GM18870 (cell line): ENCODE measurements at regions not wholly inside any gene's neighbourhood (a gene's known extent, or its start where the extent isn't known, plus 50 kb on each side); places are given as distances from the start of the nearest gene placed in this dataset.
"Not testable (repeated sequence)": the region's sequence is repeated elsewhere in the genome, so short reads cannot be mapped to it uniquely, and the experiment has no call there.

Experiments
- ATAC-seq: cut with Tn5 transposase; IDR thresholded peaks from one replicate; pipeline ENCODE4 v1.9.1; 2021; ENCODE audit warnings: moderate library complexity; ENCODE audit not compliant: unreplicated experiment

DNA sequence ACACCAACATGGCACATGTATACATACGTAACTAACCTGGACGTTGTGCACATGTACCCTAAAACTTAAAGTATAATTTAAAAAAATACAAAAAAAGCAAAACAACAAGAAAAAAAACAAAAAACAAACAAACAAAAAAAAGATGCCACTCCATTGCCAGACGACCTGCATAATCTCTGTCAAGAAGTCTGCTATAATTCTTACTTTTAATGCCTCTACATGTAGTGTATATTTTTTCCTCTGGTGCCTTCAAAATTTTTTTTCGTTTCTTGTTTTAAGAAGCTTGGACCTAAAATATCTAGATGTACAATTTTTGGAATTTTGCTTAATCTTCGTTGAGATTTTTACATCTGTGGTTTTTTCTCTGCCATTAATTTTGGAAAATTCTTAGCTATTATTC lies 235.6 kb upstream of the ZNF521 start:
- no peak for ATAC-seq

DNA sequence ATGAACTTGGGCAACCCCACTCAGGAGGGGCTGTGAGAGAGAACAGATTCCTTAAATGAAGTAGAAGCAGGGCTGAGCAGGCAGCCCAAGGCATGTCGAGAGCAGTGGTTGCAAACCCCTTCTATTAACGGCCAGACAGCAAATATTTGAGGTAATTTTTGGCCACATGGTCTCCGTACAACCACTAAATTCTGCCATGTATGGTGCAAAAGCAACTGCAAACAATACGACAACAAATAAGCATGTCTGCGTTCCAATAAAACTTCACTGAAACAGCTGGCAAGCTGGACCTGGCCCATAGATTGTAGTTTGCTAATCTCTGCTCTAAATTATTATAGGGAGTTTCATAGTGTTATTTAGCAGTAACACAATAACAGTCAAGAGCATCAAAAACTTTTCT lies 217.0 kb upstream of the ZNF521 start:
- no peak for ATAC-seq

DNA sequence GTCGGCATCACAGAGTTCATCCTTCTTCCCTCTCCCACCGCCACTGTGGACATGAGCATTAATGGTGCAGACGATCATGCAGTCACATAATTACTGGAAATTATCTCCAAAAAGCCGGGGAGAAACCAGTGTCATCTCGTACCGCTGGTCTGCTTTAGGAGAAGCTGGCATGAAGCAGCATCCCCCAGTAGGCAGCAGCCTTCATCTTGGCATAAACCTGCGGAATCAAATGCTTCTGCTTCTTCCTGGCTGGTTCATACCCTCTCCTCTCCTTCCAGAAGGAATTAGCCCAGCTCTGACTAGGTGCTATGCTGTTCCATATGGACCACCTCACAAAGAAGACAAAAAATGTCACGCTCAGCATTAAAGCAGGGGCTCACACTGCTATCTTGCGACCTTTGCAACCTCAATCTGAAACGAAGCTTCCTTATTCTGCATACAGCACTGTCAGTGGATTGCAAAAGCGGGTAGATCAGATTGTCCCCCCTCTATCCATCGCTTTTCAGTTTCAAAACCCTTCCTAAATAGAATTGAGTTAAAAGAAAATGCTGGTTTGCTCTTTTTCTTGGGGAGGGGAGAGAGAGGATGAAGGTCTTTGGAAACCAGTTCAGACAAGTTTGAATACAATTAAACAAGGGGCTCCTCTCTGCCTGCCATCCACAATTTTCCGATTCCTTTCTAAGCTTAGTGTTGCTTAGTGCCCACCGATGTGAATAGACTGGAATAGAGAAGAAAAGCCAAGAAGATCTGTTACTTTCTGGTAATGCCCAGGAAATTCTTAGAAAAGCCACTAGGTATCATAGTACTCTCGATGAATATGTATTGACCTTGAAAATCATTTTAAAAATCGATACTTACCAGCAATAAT lies 212.1 kb upstream of the ZNF521 start:
- ATAC-seq, result no peak

DNA sequence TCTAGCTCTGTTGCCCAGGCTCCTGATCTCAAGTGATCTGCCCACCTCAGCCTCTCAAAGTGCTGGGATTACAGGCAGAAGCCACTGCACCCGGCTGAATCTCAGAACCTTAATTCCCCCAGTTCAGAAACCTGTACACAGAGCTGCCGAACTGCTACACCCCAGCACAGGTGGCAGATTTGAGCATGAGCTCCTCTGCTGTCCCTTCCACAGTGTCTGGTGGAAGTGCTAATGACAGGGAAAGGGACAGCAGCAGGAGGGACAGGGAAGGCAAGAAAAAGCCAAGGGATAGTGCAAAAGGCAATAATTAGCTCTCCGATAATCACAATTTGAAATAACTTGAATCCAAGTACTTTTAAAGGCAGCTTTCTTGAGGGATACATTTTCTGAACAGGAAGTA lies 211.4 kb upstream of the ZNF521 start:
- no peak for ATAC-seq

DNA sequence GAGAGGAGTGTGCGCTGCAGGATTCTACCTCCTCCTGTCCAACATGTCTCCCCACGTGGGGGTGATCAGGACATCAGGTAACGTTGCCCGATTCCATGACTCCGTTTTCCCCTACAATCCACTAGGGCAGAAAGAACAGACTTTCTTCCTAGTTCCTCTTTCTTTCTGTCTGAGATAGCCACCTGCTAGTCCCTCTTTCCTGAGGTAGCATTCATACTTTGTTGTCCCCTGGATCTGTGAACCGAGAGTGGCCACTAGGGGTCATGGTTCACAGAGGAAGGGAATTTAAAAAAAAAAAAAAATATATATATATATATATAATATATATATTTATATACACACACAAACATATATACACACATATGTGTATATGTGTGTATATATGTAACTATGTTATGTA lies 210.0 kb upstream of the ZNF521 start:
- no peak for ATAC-seq

DNA sequence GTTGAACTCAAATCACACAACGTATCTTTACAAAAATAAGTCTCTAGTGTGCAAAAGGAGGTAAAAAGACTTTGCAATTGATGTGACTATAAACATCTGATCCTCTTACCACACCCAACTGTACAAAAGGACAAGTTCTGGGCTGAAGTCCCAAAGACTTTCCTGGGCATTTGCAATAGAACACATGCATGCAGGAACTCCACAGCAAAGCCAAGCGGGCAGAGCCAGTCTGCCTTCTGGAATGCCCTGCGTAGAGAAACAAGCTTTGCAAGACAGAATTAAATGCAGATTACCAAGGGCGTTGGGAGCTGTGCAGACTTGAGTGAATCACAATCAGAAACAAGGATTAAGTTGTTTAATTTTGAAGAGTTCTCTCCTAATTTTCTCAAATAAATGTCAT lies 208.4 kb upstream of the ZNF521 start:
- ATAC-seq, result no peak

DNA sequence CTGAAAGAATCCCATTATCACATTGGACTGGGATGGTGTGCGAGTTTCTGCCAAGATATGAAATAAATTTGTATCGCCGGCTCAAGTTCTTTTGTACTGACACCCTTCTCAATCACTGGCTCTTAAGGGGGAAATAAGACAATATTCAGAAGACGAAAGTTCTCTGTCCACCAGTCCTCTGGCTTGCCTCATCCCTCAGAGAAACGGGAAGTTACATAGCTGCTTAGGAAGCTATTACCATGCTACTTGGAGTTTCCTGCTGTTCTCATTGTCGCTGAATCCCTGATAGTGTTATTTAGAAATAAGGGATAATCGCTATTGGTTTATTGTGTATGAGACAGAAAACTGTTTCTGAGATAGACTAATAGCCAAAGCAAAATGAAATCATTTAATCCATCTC lies 205.0 kb upstream of the ZNF521 start:
- no peak for ATAC-seq

DNA sequence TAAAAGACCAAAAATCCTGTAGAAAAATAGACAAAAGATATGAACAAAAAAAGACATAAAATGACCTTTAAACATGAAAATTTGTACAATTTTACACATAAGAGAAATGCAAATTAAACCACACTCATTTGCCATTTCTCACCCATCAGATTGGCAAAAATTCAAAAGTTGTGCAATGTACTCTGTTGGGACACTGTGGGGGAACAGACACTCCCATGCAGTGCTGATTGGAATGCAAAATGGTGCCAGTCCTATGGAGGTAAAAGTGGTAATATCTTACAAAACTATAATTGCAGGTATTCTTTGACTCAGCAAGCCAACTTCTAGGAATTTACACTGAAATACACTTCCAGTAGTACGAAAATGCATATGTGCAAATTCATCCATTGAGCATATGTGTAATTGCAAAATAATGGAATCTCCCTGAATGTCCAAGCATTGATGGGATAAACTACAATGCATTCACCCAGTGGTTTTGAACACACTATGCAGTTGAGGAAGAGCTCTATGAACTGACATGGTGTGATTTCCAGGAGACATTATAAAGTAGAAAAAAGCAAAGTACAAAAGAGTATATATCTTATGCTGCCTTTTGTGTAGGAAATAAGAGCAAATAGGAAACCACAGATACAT lies 201.8 kb upstream of the ZNF521 start:
- no peak for ATAC-seq

DNA sequence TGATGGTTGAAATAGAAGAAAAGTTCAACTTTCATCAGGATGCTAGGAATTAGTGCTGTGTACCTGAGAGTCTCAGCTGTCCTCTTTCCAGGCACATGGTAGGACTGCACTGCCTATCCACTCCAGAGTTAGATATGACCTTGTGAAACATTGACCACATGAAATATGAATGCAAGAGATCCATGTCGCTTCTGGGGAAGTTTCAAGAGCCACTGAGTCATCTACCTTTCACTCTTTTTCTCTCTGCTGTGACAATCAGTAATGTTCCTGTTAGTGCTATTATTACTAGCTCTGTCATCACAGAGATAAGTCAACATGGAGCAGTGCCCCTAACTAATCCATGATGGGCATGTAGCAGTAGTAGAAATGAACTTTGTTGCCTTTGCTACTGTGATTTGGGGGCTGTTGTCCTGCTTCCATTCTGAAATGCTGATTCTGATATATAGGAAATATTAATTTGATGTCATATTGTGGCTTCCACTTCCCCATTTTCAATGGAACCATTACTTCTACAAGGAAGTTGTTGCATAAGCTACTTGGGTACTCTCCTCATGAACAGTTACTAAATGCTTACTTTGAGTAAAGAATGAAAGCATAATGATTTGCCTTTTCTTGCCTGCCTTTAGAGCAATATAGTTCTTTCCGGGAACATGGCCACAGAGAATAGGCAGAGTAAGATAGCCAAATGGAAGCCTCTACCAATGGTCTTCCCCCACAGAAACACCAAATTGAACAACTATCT lies 192.8 kb upstream of the ZNF521 start:
- ATAC-seq, result no peak

DNA sequence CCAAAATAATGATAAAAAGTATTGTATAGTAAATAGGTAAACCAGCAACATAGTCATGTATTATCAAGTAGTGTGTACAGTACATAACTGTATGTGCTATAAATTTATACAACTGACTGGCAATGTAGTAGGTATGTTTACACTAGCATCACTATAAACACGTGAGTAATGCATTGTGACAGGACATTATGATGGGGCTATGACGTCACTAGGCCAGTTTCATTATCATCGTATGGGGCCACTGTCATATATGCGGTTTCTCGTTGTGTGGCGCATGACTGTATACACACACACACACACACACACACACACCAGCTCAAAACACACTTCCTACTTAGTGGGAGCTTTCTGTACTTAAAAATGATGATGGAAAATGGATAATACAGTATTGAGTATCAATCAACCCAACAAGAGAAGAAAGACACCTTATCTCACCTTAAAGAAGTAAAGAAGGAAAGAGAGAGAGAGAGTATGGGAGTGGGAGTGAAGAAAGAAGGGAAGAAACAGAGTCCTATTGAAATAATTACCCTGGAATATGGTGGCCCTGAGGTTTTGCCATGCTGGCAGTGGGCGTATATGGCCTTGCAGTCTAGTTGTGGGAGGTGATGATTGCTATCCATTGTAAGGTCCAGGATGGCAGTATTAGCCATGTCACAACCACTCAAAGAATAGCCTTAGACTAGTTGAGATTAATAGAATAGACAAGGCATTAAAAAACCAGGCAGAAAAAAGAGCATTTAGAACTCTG lies 186.4 kb upstream of the ZNF521 start:
- no peak for ATAC-seq

DNA sequence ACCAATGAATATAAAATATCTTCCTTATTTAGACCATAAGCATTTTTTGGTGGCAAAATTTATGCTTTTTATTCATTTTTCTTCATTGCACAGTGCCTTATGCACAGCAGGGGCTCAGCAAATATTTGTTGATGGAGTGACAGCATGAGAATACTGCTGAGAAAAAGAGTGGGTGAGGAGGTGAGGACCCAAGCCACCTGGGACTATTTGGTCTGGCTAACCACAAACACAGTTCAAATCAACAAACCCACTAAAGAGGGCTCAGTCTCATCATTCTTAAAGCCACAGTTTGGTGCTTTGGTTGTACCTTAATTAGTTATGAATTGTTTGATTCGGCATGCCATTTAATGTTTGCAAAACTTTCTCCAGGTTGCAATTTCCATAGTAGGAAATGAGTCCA lies 183.5 kb upstream of the ZNF521 start:
- no peak for ATAC-seq

DNA sequence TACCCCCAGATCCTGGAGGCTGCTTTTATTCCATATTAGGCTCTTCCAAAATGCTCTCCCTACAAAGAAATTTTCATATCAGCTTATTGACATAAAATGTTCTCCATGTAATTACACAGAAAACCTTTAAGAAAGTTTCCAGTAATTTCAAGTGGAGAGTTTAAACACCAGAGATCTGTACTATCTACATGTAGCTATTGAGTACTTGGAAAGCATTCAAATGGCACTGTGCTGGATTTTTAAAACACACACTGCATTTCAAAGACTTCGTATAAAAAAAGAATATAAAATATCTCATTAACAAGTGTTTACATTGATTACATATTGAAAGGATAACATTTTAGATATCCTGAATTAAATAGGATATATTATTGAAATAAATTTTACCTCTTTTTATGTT lies 182.4 kb upstream of the ZNF521 start:
- ATAC-seq, result no peak

DNA sequence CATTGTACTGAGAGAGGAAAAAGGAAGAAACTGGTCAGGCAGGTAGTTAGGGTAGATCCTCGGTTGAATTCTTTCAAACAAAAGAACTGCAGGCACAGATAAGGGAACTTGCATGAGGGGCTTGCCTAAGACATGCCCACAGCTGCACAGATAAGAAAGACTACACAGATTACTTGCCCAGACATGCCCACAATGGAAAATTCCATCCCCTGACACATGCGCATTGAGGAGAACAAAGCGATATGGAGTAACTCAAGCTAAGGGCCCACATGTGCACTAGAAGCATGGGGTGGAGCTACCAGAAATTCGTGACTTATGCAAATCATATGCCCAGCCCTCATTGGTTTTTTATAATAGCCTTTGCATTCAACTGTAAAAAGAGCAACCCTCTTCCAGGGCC lies 181.3 kb upstream of the ZNF521 start:
- ATAC-seq, result no peak

DNA sequence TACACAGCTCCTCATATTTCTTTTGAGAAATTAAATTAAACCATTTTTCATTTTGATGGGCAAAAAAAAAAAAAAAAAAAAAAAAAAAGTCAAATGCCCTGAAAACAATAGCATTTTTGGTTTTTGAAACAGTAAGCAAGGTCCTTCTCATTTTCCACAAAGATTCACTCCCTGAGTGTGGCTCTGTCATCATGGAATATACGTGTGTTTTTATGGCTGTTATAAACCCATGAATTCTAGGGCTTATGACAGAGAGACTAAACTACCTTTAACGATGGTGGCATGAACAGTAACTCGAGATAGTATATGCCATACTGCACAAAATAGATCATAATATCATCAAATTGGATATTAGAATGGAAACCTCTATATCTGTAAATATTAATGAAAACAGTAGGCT lies 179.2 kb upstream of the ZNF521 start:
- no peak for ATAC-seq

DNA sequence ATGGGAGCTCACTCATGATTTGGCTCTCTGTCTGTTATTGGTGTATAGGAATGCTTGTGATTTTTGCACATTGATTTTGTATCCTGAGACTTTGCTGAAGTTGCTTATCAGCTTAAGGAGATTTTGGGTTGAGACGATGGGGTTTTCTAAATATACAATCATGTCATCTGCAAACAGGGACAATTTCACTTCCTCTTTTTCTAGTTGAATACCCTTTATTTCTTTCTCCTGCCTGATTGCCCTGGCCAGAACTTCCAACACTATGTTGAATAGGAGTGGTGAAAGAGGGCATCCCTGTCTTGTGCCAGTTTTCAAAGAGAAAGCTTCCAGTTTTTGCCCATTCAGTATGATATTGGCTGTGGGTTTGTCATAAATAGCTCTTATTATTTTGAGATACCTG lies 173.8 kb upstream of the ZNF521 start:
- not testable (repeated sequence) for ATAC-seq

DNA sequence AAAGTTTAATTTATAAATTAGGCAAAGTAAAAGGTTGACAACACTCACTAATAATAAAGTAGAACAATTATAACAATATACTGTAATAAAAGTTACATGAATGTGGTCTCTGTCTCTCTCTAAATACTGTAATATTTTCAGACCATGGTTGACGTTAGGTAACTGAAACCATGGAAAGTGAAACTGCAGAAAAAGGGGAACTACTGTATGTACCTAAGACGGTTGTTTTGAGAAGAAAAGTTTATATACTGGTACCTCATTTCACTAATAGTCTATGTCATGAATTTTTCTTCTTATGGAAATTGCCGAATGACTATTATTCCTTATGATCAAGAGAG lies 166.7 kb upstream of the ZNF521 start:
- ATAC-seq, result peak; percentile 97

DNA sequence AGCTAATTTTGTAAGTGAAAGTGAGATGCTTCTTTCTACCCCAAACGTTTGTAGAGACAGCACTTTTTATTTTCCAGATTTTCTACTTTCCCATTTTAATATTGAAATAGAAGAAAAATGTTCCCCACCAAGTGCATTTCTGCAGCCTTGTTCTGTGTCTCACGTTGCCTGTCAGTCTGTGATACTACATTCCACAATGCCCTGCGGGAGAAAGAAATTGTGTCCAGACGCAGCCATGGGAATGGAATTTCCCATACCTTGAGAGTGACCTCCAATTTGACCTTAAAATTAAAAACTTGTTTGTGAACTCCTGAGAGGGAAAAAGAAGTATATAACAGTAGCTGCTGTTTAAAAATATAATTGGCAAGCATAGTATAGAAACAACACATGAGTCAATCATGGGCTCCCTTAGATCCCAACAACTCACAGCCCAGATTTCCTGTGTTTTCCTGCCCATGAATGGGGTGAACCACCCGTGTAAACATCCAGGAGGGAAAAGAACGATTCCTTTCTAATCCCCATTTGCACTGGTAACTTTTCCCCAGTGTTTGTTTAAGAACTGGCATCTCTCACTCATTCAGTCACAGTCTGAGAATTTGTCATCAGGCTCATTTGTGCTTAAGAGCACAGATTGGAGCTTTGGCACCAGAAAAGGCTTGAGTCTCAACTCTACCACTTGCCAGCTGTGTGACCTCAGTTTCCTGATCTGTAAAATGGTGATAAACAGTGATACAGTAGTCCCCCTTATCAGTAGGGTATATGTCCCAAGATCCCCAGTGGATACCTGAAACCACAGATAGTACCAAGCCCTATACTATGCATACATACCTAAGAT lies 166.1 kb upstream of the ZNF521 start:
- peak; percentile 31 for ATAC-seq

DNA sequence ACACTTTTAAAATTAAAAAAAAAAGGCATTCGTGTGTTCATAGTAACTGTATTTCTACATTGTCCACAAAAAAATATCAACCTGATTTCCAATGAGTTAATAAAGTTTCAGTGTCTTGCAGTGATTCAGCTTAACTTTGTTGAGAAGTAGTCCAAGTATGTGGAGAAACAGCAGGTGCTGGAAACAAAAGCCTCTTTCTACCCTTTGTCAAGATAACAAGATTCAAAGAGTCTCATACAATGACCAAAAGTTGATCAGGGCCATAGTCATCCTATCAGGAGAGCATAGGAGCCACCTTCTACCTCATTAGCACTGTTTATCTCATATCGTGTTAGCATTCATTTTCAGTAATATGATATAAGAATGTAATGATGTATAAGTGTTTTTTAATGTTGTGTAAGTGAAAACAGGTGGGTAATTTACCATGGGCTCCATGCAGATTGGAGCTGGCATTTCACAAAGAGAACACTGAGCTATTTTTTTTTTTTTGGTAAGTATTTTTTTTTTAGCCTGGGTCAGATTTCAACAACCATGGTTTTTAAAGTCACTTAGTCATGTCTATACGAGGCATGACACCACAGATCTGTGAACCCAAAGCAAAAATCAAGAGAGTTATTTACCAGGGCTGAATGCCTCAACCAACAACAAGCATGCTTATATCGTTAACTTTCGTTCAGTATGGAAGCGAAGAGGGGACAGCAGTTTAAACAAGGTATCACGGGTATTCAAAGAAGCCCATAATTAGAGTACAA lies 165.0 kb upstream of the ZNF521 start:
- no peak for ATAC-seq

DNA sequence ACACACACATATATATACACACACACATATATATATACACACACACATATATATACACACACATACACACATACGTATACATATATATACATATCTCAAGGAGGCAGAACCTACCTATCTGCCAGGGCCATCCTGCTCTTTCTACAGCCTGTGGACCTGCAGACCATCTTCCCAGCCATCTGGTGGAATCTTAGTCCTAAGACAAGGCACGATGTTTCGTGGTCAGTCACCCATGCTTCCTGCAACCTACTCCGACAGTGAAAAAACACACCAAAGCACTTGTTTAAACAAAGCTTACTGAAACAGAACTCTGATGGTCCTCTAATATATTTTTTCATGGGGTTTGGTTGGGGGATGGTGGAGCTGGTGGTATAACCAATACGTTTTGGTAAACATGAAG lies 164.2 kb upstream of the ZNF521 start:
- no peak for ATAC-seq

DNA sequence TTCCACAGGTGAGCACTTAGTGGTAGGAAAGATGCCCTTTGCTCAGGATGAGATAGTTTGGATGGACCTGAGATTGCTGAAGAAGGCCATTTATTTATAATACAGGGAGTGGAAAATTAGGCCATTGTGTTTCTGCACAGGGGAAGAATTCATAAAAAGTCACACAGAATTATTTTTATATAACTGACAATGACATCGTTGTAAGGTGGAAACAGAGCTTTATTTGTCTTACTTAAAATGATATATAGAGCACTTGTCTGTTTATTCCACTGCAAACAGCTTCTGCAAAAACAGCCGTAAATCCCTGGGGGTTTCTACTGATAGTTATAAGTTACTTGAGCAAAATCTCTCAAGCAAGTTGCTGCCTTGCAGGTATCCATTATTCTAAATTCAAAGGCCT lies 158.1 kb upstream of the ZNF521 start:
- no peak for ATAC-seq
